ENCODE measurements at regions not wholly inside any gene's neighbourhood (a gene's known extent, or its start where the extent isn't known, plus 50 kb on each side); places are given as distances from the start of the nearest gene placed in this dataset.

- DNase-seq (ENCODE audit: low read depth in 2 of 2): no peak
Observed at GRCh38 chr9:38228331-38229103, 159.5 kb upstream of the SHB start.

GRCh38 chr9:38227656-38228055, 158.6 kb upstream of the SHB start:
- DNase-seq (ENCODE audit: low read depth in 2 of 2): no peak

GRCh38 chr9:38227061-38227540, 158.1 kb upstream of the SHB start:
- peak; percentile 47 to 59 for DNase-seq (ENCODE audit: low read depth in 2 of 2)

GRCh38 chr9:38226491-38226951, 157.5 kb upstream of the SHB start:
- DNase-seq (ENCODE audit: low read depth in 2 of 2): no peak

GRCh38 chr9:38224941-38225340, 155.9 kb upstream of the SHB start:
- DNase-seq (ENCODE audit: low read depth in 2 of 2): no peak

GRCh38 chr9:38216572-38216971, 147.5 kb upstream of the SHB start:
- no peak for DNase-seq (ENCODE audit: low read depth in 2 of 2)

GRCh38 chr9:38215465-38215864, 146.4 kb upstream of the SHB start:
- no peak for DNase-seq (ENCODE audit: low read depth in 2 of 2)

- DNase-seq (ENCODE audit: low read depth in 2 of 2): no peak
Observed at GRCh38 chr9:38214432-38214831, 145.4 kb upstream of the SHB start.

GRCh38 chr9:38213631-38214299, 144.7 kb upstream of the SHB start:
- no peak for DNase-seq (ENCODE audit: low read depth in 2 of 2)

GRCh38 chr9:38212016-38212415, 143.0 kb upstream of the SHB start:
- no peak for DNase-seq (ENCODE audit: low read depth in 2 of 2)

GRCh38 chr9:38211002-38211401, 142.0 kb upstream of the SHB start:
- no peak for DNase-seq (ENCODE audit: low read depth in 2 of 2)

- DNase-seq (ENCODE audit: low read depth in 2 of 2): no peak
Observed at GRCh38 chr9:38208206-38208901, 139.3 kb upstream of the SHB start.

GRCh38 chr9:38207247-38207778, 138.3 kb upstream of the SHB start:
- DNase-seq (ENCODE audit: low read depth in 2 of 2): no peak

- no peak for DNase-seq (ENCODE audit: low read depth in 2 of 2)
Observed at GRCh38 chr9:38205279-38205678, 136.3 kb upstream of the SHB start.

GRCh38 chr9:38202336-38202938, 133.4 kb upstream of the SHB start:
- no peak for DNase-seq (ENCODE audit: low read depth in 2 of 2)

GRCh38 chr9:38201844-38202243, 132.8 kb upstream of the SHB start:
- DNase-seq (ENCODE audit: low read depth in 2 of 2): no peak

GRCh38 chr9:38200431-38200830, 131.4 kb upstream of the SHB start:
- DNase-seq (ENCODE audit: low read depth in 2 of 2): no peak

- no peak for DNase-seq (ENCODE audit: low read depth in 2 of 2)
Observed at GRCh38 chr9:38198140-38198539, 129.1 kb upstream of the SHB start.

- no peak for DNase-seq (ENCODE audit: low read depth in 2 of 2)
Observed at GRCh38 chr9:38196714-38197113, 127.7 kb upstream of the SHB start.

GRCh38 chr9:38195737-38196161, 126.7 kb upstream of the SHB start:
- no peak for DNase-seq (ENCODE audit: low read depth in 2 of 2)

GRCh38 chr9:38194870-38195269, 125.8 kb upstream of the SHB start:
- DNase-seq (ENCODE audit: low read depth in 2 of 2): no peak

- DNase-seq (ENCODE audit: low read depth in 2 of 2): no peak
Observed at GRCh38 chr9:38192731-38193265, 123.8 kb upstream of the SHB start.

Measured in activated CD4-positive, alpha-beta T cell treated with anti-CD3 and anti-CD28 coated beads for 24 hours (primary cell).